Colonic mucosa (tissue), 4 donors: ENCODE measurements at regions not wholly inside any gene's neighbourhood (a gene's known extent, or its start where the extent isn't known, plus 50 kb on each side); places are given as distances from the start of the nearest gene placed in this dataset.

ENCODE experiments used
- DNase-seq: peaks from one replicate; pipeline ENCODE4 v3.0.0-alpha.2; 2020
- H3K27ac ChIP-seq: fragments of 200-600 bp; one replicate; pipeline ENCODE4 v1.8.0; 2021
- H3K27me3 ChIP-seq: fragments of 200-600 bp; one replicate; pipeline ENCODE4 v1.8.0; 2021
- H3K36me3 ChIP-seq: fragments of 200-600 bp; one replicate; pipeline ENCODE4 v1.8.0; 2021
- H3K4me1 ChIP-seq: fragments of 200-600 bp; one replicate; pipeline ENCODE4 v1.8.0; 2021; ENCODE audit warnings: mild to moderate bottlenecking
- H3K4me3 ChIP-seq: fragments of 200-600 bp; one replicate; pipeline ENCODE4 v1.8.0; 2021
- H3K9ac ChIP-seq, 2 donors: one replicate each; pipeline ENCODE4 v1.7.0; 2013; ENCODE audit warnings: control low read depth in 2 of 2, low read depth in 2 of 2, low read length in 2 of 2
- H3K9me3 ChIP-seq: fragments of 200-600 bp; one replicate; pipeline ENCODE4 v1.8.0; 2021
- intact Hi-C: fragments of 100-400 bp; cut with DNase I; formaldehyde crosslinking; loops from one replicate; pipeline ENCODE4 v1.14.1; 2022
- TF ChIP-seq, protein P1 (sequence below): fragments of 200-600 bp; IDR thresholded peaks from one replicate; pipeline ENCODE4 v1.8.0; 2022; ENCODE audit warnings: antibody characterized with exemption, mild to moderate bottlenecking
- donor health status: healthy.
- donor health status: DM: no; HTN: no; CAD: no.
- donor health status: DM: no; HTN: no; CAD: no.

DNA sequence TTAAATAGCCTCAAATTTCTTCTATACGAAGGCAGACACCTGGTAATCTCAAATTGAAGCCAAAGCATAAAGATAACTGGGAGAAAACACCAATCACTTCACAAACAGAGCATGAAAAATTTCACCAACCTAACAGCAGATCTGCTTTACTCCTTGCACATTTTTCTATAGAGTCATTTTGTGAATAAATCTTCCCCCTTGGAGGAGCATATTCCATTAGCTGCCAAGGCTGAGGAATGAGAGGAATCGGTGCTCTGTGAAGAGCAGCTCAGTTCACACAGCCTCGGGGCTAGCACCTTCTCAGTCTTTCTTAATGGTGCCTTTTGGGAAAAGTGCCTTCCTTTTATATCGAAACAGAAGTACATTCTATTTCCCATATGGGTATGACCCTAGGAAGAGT lies 1313.7 kb upstream of the NRXN1 start:
- TF ChIP-seq, protein P1, sequence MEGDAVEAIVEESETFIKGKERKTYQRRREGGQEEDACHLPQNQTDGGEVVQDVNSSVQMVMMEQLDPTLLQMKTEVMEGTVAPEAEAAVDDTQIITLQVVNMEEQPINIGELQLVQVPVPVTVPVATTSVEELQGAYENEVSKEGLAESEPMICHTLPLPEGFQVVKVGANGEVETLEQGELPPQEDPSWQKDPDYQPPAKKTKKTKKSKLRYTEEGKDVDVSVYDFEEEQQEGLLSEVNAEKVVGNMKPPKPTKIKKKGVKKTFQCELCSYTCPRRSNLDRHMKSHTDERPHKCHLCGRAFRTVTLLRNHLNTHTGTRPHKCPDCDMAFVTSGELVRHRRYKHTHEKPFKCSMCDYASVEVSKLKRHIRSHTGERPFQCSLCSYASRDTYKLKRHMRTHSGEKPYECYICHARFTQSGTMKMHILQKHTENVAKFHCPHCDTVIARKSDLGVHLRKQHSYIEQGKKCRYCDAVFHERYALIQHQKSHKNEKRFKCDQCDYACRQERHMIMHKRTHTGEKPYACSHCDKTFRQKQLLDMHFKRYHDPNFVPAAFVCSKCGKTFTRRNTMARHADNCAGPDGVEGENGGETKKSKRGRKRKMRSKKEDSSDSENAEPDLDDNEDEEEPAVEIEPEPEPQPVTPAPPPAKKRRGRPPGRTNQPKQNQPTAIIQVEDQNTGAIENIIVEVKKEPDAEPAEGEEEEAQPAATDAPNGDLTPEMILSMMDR, result no peak

DNA sequence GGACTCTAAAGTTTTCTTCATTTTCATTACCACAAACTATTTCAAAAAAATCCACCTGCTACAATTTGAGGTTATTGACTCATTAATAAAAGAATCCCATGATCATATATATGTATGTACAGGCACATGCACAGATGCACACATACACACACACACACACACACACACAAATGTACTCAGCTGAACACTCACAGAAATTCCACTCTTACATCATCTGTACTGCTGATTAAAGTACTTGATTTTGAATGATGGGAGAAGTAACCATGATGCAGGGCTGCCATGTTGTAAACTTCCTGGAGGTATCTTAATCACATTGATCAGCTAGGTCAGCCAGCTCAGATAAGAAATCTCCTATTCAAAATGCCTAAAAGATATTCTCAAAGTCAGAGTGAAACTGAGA lies 1313.2 kb upstream of the NRXN1 start:
- no peaks in the 10 kb centered on the region for H3K9me3 ChIP-seq
- no peaks in the 10 kb centered on the region for H3K4me1 ChIP-seq
- intact Hi-C loops, result no loop called here
- no peak overlapping the region for H3K9ac ChIP-seq
- H3K27me3 ChIP-seq, result no peaks in the 10 kb centered on the region
- no peak overlapping the region for H3K27ac ChIP-seq
- H3K36me3 ChIP-seq, result no peaks in the 10 kb centered on the region
- H3K4me3 ChIP-seq, result no peak overlapping the region
- DNase-seq, result no peak
- TF ChIP-seq, protein P1, result no peak

More for the DNA sequence above, 1313.7 kb upstream of the NRXN1 start:
- DNase-seq, result no peak
- Histone ChIP-seq H3K4me1 (no peaks in the 10 kb centered on the region), H3K27ac (no peak overlapping the region), H3K36me3 (no peaks in the 10 kb centered on the region), H3K27me3 (no peaks in the 10 kb centered on the region), H3K9me3 (no peaks in the 10 kb centered on the region), H3K9ac (no peak overlapping the region), H3K4me3 (no peak overlapping the region)
- intact Hi-C loops, result no loop called here

- intact Hi-C loops, result no loop called here
- Histone ChIP-seq H3K27ac (no peak overlapping the region), H3K27me3 (no peaks in the 10 kb centered on the region), H3K9ac (no peak overlapping the region), H3K9me3 (no peaks in the 10 kb centered on the region), H3K4me1 (no peaks in the 10 kb centered on the region), H3K36me3 (no peaks in the 10 kb centered on the region), H3K4me3 (no peak overlapping the region)
- TF ChIP-seq, protein P1, result no peak
- no peak for DNase-seq
Observed at GRCh38 chr2:52343706-52344266, 1311.9 kb upstream of the NRXN1 start.

GRCh38 chr2:52343010-52343409 lies 1311.1 kb upstream of the NRXN1 start:
- no peaks in the 10 kb centered on the region for H3K36me3 ChIP-seq
- no peak for DNase-seq
- no peak overlapping the region for H3K27ac ChIP-seq
- no peaks in the 10 kb centered on the region for H3K27me3 ChIP-seq
- H3K9ac ChIP-seq, result no peak overlapping the region
- H3K9me3 ChIP-seq, result no peaks in the 10 kb centered on the region
- H3K4me3 ChIP-seq, result no peak overlapping the region
- no peaks in the 10 kb centered on the region for H3K4me1 ChIP-seq
- intact Hi-C loops, result no loop called here
- TF ChIP-seq, protein P1, result no peak

DNA sequence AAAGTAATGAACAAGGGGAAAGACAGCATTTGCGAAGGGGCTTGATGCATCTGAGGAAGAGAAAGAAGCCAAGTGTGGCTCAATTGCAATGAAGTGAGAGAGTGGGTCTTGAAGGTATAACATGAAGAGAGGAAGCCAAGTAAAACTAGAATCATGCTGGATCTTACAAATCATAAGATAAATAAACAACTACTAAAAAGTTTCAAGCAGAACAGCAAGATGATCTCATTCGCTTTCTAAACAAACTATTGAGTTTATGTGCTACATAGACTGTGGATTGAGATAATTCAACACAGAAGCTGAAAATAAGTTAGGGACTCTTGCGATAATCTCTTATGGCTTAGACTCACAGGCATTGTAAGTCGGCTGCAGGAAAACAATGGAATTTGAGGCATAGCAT lies 1310.5 kb upstream of the NRXN1 start:
- DNase-seq, result no peak
- TF ChIP-seq, protein P1, result no peak
- Histone ChIP-seq H3K27ac (no peak overlapping the region), H3K27me3 (no peaks in the 10 kb centered on the region), H3K4me3 (no peak overlapping the region), H3K36me3 (no peaks in the 10 kb centered on the region), H3K4me1 (no peaks in the 10 kb centered on the region), H3K9me3 (no peaks in the 10 kb centered on the region), H3K9ac (no peak overlapping the region)
- intact Hi-C loops, result no loop called here
